ENCODE measurements at regions not wholly inside any gene's neighbourhood (a gene's known extent, or its start where the extent isn't known, plus 50 kb on each side); places are given as distances from the start of the nearest gene placed in this dataset.

GRCh38 chr3:23698652-23699313, 107.0 kb upstream of the UBE2E1 start:
- TF ChIP-seq POLR2A (IDR thresholded peaks at IDR 0.05) (no peak), CTCF (IDR thresholded peaks at IDR 0.05) (no peak)

Measured in right lobe of liver (tissue), 4 donors.